SK-N-SH (cell line): ENCODE measurements at regions not wholly inside any gene's neighbourhood (a gene's known extent, or its start where the extent isn't known, plus 50 kb on each side); places are given as distances from the start of the nearest gene placed in this dataset.
A peak's percentile ranks its signal among the peaks of the same experiment; 100 is the strongest.

ENCODE experiments used
- CTCF ChIA-PET: fragments of 300-600, 350-600 bp; formaldehyde crosslinking; extraction: SDS; loops from one replicate; lab custom pipeline; 2021; lab: Yijun Ruan, JAX
- POLR2A ChIA-PET: fragments of 350-600 bp; sonication (Branson Sonifier 250); formaldehyde crosslinking; extraction: SDS; loops from one replicate; lab custom pipeline; 2020; ENCODE audit warnings: antibody characterized with exemption, inconsistent platforms; lab: Yijun Ruan, JAX
- DNase-seq: peaks from one replicate; pipeline ENCODE4 v3.0.0; 2012
- H2AFZ ChIP-seq: fragments of 200-600 bp; sonication (generic); 2 replicates; pipeline ENCODE4 v1.8.1; 2016; ENCODE audit warnings: antibody characterized with exemption, mild to moderate bottlenecking, low read depth
- H3F3A ChIP-seq: fragments of 200-600 bp; sonication (generic); replicated peaks from 2 replicates; pipeline ENCODE3; 2016; ENCODE audit warnings: antibody characterized with exemption, mild to moderate bottlenecking; ENCODE audit not compliant: insufficient read depth
- H3K27ac ChIP-seq, 2 experiments: fragments of 200-500 bp in 1 of 2; fragments of 200-600 bp in 1 of 2; sonication (Bioruptor generic) in 1 of 2; sonication (generic), shearing (Covaris generic) in 1 of 2; 2 replicates each; pipeline versions ENCODE4 v1.5.1 to v1.6.1; 2014 to 2016; ENCODE audit warnings: low read depth in 2 of 2, inconsistent platforms in 1 of 2, low read length in 1 of 2, mild to moderate bottlenecking in 1 of 2, mixed read lengths in 1 of 2
- H3K27me3 ChIP-seq: fragments of 200-600 bp; sonication (generic), shearing (Covaris generic); 2 replicates; pipeline ENCODE4 v1.6.1; 2016; ENCODE audit warnings: mixed run types; ENCODE audit not compliant: insufficient read depth
- H3K36me3 ChIP-seq, 2 experiments: fragments of 200-500 bp in 1 of 2; fragments of 200-600 bp in 1 of 2; sonication (Bioruptor generic) in 1 of 2; sonication (generic) in 1 of 2; replicated peaks in 1 of 2; 2 replicates each; pipeline versions ENCODE3 to v1.5.1; 2014 to 2016; ENCODE audit warnings: low read length in 1 of 2, mild to moderate bottlenecking in 1 of 2; ENCODE audit not compliant: insufficient read depth in 2 of 2, control insufficient read depth in 1 of 2
- H3K4me1 ChIP-seq, 2 experiments: fragments of 200-500 bp in 1 of 2; fragments of 200-600 bp in 1 of 2; sonication (Bioruptor generic) in 1 of 2; sonication (generic), shearing (Covaris generic) in 1 of 2; 2 replicates each; pipeline versions ENCODE4 v1.5.1 to v1.6.1; 2014 to 2016; ENCODE audit warnings: low read depth in 1 of 2, low read length in 1 of 2, mixed run types in 1 of 2; ENCODE audit not compliant: insufficient read depth in 2 of 2, control insufficient read depth in 1 of 2
- H3K4me2 ChIP-seq: fragments of 200-600 bp; sonication (generic), shearing (Covaris generic); 2 replicates; pipeline ENCODE4 v1.6.1; 2017; ENCODE audit warnings: mixed run types
- H3K4me3 ChIP-seq, 2 experiments: fragments of 200-500 bp in 1 of 2; fragments of 200-600 bp in 1 of 2; sonication (Bioruptor generic) in 1 of 2; sonication (generic), shearing (Covaris generic) in 1 of 2; 2 replicates each; pipeline versions ENCODE4 v1.5.1 to v1.8.1; 2014 to 2016; ENCODE audit warnings: low read depth in 2 of 2, inconsistent platforms in 1 of 2, low read length in 1 of 2, mild to moderate bottlenecking in 1 of 2, mixed read lengths in 1 of 2, moderate library complexity in 1 of 2
- H3K79me2 ChIP-seq: fragments of 200-600 bp; sonication (generic); 2 replicates; pipeline ENCODE4 v1.8.1; 2017; ENCODE audit warnings: mild to moderate bottlenecking; ENCODE audit not compliant: insufficient read depth
- H3K9ac ChIP-seq: fragments of 200-600 bp; sonication (generic); 2 replicates; pipeline ENCODE4 v1.6.1; 2017; ENCODE audit warnings: mixed run types
- H3K9me2 ChIP-seq: fragments of 200-600 bp; sonication (generic); 2 replicates; pipeline ENCODE4 v1.6.1; 2017; ENCODE audit warnings: mixed run types
- H3K9me3 ChIP-seq: fragments of 200-600 bp; sonication (generic); 2 replicates; pipeline ENCODE4 v1.6.1; 2017; ENCODE audit warnings: mixed run types, mild to moderate bottlenecking, moderate library complexity
- H4K20me1 ChIP-seq: fragments of 200-600 bp; sonication (generic); 2 replicates; pipeline ENCODE4 v1.6.1; 2017; ENCODE audit warnings: mild to moderate bottlenecking, mixed run types; ENCODE audit not compliant: insufficient read depth
- CHD2 ChIP-seq: fragments of 150-350 bp; IDR thresholded peaks from 2 replicates; pipeline ENCODE4 v1.6.1; 2018; ENCODE audit warnings: low read length; ENCODE audit not compliant: partially characterized antibody
- EP300 ChIP-seq, 2 experiments: IDR thresholded peaks; 2 replicates each; pipeline versions ENCODE4 v1.4.0 to v1.6.1; 2012; ENCODE audit warnings: borderline replicate concordance in 1 of 2, low read depth in 1 of 2, low read length in 1 of 2
- FOXM1 ChIP-seq: IDR thresholded peaks from 2 replicates; pipeline ENCODE4 v1.4.0; 2012; ENCODE audit warnings: low read depth, mild to moderate bottlenecking
- GABPA ChIP-seq: IDR thresholded peaks from 2 replicates; pipeline ENCODE4 v1.4.0; 2012; ENCODE audit warnings: low read depth, mild to moderate bottlenecking
- GATA2 ChIP-seq: sonication (generic); formaldehyde crosslinking; IDR thresholded peaks from 2 replicates; pipeline ENCODE4 v1.5.0; 2020; ENCODE audit warnings: mild to moderate bottlenecking, missing genetic modification reagents
- MEF2A ChIP-seq: IDR thresholded peaks from 2 replicates; pipeline ENCODE4 v1.4.0; 2012; ENCODE audit warnings: low read depth, borderline replicate concordance
- RAD21 ChIP-seq: IDR thresholded peaks from 2 replicates; pipeline ENCODE4 v1.6.1; 2012; ENCODE audit warnings: mild to moderate bottlenecking, low read length
- RCOR1 ChIP-seq: fragments of 150-350 bp; IDR thresholded peaks from 2 replicates; pipeline ENCODE4 v1.6.1; 2017; ENCODE audit warnings: antibody characterized with exemption, low read length
- RFX5 ChIP-seq: IDR thresholded peaks from 2 replicates; pipeline ENCODE4 v1.6.1; 2012; ENCODE audit warnings: mild to moderate bottlenecking, improper control_type of control experiment, low read length
- SMC3 ChIP-seq: IDR thresholded peaks from 2 replicates; pipeline ENCODE4 v1.6.1; 2012; ENCODE audit warnings: low read depth, low read length, improper control_type of control experiment
- TAF1 ChIP-seq: IDR thresholded peaks from 2 replicates; pipeline ENCODE4 v1.6.1; 2012; ENCODE audit warnings: low read depth, mild to moderate bottlenecking, low read length, moderate library complexity, borderline replicate concordance
- TCF12 ChIP-seq: IDR thresholded peaks from 2 replicates; pipeline ENCODE4 v1.4.0; 2012
- TEAD4 ChIP-seq: IDR thresholded peaks from 2 replicates; pipeline ENCODE4 v1.4.0; 2012; ENCODE audit warnings: mild to moderate bottlenecking, borderline replicate concordance; ENCODE audit not compliant: insufficient read depth
- USF2 ChIP-seq: fragments of 150-350 bp; IDR thresholded peaks from 2 replicates; pipeline ENCODE4 v1.6.1; 2017; ENCODE audit warnings: antibody characterized with exemption, low read length, low read depth, borderline replicate concordance
- YY1 ChIP-seq: IDR thresholded peaks from 2 replicates; pipeline ENCODE4 v1.4.0; 2012; ENCODE audit warnings: low read depth, mild to moderate bottlenecking
- WGBS: methylation state at CpG from one replicate; pipeline ENCODE4 v1.1.6; 2017; ENCODE audit warnings: low lambda C conversion rate; 5-methylcytosine and 5-hydroxymethylcytosine counted together
- TF ChIP-seq, protein P1 (sequence below): IDR thresholded peaks from 2 replicates; pipeline ENCODE4 v1.4.0; 2012; ENCODE audit warnings: low read depth, borderline replicate concordance
- TF ChIP-seq, protein P2 (sequence below): IDR thresholded peaks from 2 replicates; pipeline ENCODE4 v1.4.0; 2012; ENCODE audit warnings: low read depth
- TF ChIP-seq, protein P3 (sequence below): IDR thresholded peaks from 2 replicates; pipeline ENCODE4; 2012

DNA sequence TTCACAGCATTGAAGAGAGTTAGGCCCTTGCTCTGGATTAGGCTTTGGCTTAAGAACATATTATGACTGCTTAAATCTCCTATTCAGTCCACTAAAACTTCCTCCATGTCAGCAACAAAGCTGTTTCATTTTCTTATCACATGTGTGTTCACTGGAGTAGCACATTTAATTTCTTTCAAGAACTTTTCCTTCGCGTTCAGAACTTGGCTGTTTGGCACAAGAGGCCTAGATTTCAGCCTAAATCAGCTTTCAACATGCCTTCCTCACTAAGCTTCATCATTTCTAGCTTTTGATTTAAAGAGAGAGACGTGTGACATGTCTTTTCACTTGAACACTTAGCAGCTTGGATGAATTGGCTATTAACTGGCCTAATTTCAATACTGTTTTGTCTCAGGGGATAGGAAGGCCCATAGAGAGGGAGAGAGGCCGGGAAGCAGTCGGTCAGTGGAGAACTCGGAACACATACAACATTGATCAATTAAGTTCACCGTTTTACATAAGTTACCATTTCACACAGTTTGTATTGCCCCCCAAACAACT lies 885.2 kb upstream of the AUTS2 start:
- peaks cover 3% of the 10 kb centered on the region for H3F3A ChIP-seq
- H3K27me3 ChIP-seq, result no peaks in the 10 kb centered on the region
- 83% methylated on average over 7 of the region's 7 CpGs for WGBS
- no peaks in the 10 kb centered on the region for H3K9me3 ChIP-seq
- no peak for TF ChIP-seq TEAD4
- no peak for TF ChIP-seq GATA2
- TF ChIP-seq FOXM1, result no peak
- no peak for TF ChIP-seq USF2
- TF ChIP-seq, protein P1, sequence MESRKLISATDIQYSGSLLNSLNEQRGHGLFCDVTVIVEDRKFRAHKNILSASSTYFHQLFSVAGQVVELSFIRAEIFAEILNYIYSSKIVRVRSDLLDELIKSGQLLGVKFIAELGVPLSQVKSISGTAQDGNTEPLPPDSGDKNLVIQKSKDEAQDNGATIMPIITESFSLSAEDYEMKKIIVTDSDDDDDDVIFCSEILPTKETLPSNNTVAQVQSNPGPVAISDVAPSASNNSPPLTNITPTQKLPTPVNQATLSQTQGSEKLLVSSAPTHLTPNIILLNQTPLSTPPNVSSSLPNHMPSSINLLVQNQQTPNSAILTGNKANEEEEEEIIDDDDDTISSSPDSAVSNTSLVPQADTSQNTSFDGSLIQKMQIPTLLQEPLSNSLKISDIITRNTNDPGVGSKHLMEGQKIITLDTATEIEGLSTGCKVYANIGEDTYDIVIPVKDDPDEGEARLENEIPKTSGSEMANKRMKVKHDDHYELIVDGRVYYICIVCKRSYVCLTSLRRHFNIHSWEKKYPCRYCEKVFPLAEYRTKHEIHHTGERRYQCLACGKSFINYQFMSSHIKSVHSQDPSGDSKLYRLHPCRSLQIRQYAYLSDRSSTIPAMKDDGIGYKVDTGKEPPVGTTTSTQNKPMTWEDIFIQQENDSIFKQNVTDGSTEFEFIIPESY, result no peak
- no peak for TF ChIP-seq SMC3
- TF ChIP-seq, protein P2, sequence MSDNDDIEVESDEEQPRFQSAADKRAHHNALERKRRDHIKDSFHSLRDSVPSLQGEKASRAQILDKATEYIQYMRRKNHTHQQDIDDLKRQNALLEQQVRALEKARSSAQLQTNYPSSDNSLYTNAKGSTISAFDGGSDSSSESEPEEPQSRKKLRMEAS, result no peak
- no peak for TF ChIP-seq RFX5
- TF ChIP-seq GABPA, result no peak
- TF ChIP-seq, protein P3, sequence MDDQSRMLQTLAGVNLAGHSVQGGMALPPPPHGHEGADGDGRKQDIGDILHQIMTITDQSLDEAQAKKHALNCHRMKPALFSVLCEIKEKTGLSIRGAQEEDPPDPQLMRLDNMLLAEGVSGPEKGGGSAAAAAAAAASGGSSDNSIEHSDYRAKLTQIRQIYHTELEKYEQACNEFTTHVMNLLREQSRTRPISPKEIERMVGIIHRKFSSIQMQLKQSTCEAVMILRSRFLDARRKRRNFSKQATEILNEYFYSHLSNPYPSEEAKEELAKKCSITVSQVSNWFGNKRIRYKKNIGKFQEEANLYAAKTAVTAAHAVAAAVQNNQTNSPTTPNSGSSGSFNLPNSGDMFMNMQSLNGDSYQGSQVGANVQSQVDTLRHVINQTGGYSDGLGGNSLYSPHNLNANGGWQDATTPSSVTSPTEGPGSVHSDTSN, result no peak
- no peak for TF ChIP-seq MEF2A
- TF ChIP-seq CHD2, result no peak
- TF ChIP-seq EP300 (IDR thresholded peaks at IDR 0.05; ENCODE audit: borderline replicate concordance in 1 of 2, low read depth in 1 of 2, low read length in 1 of 2), result no peak
- no peak for TF ChIP-seq RAD21
- no peak for TF ChIP-seq RCOR1
- TF ChIP-seq TCF12, result no peak
- TF ChIP-seq TAF1, result no peak
- TF ChIP-seq YY1, result no peak
- TF ChIP-seq, all 33 proteins: peak for 0
- H3K27ac ChIP-seq, result 0 out of 4 replicates have a peak overlapping the region, but pooled peaks of 1 of the 2 experiments have one; percentile 0
- peak overlapping the region; percentile 2; the same call in 1 of the 2 replicates for H2AFZ ChIP-seq
- H3K79me2 ChIP-seq, result no peaks in the 10 kb centered on the region
- H3K9ac ChIP-seq, result no peak overlapping the region
- H4K20me1 ChIP-seq, result no peaks in the 10 kb centered on the region
- no peaks in the 10 kb centered on the region for H3K36me3 ChIP-seq
- H3K9me2 ChIP-seq, result no peaks in the 10 kb centered on the region
- ChIA-PET CTCF (interaction anchor here (0.9 to 2.3 kb wide), 2 partner anchors 9 to 15 kb away, joined by 3 to 7 read pairs; no protein-coding TSS in a partner anchor), POLR2A (no interaction called here)
- peaks cover 0 to 15% of the 10 kb centered on the region in 2 experiments; a peak in 2 of 4 replicates for H3K4me1 ChIP-seq
- H3K4me3 ChIP-seq, result no peak overlapping the region
- DNase-seq, result no peak
- H3K4me2 ChIP-seq, result no peak overlapping the region
